KMS-11 (cell line): ENCODE measurements at regions not wholly inside any gene's neighbourhood (a gene's known extent, or its start where the extent isn't known, plus 50 kb on each side); places are given as distances from the start of the nearest gene placed in this dataset.

Experiments
- H2AFZ ChIP-seq: fragments of 200-600 bp; sonication (generic); 2 replicates; pipeline ENCODE4 v1.6.1; 2016; ENCODE audit warnings: antibody characterized with exemption, mixed run types, low read depth
- H3K27ac ChIP-seq: fragments of 200-600 bp; sonication (generic); 2 replicates; pipeline ENCODE4 v1.6.1; 2016; ENCODE audit warnings: mild to moderate bottlenecking, mixed run types
- H3K27me3 ChIP-seq: fragments of 200-600 bp; sonication (generic); 2 replicates; pipeline ENCODE4 v1.6.1; 2017; ENCODE audit warnings: mild to moderate bottlenecking, low read depth, mixed run types, moderate library complexity; ENCODE audit not compliant: insufficient read depth
- H3K36me3 ChIP-seq: fragments of 200-600 bp; sonication (generic); 2 replicates; pipeline ENCODE4 v1.6.1; 2017; ENCODE audit warnings: mild to moderate bottlenecking, mixed run types; ENCODE audit not compliant: insufficient read depth
- H3K4me1 ChIP-seq: fragments of 200-600 bp; sonication (generic); 2 replicates; pipeline ENCODE4 v1.6.1; 2016; ENCODE audit warnings: mild to moderate bottlenecking, low read depth, mixed run types; ENCODE audit not compliant: poor library complexity, severe bottlenecking
- H3K4me2 ChIP-seq: fragments of 200-600 bp; sonication (generic); 2 replicates; pipeline ENCODE4 v1.7.0; 2016; ENCODE audit warnings: mild to moderate bottlenecking, mixed run types
- H3K4me3 ChIP-seq: fragments of 200-600 bp; sonication (generic); IDR thresholded peaks from 2 replicates; pipeline ENCODE4 v1.6.1; 2017; ENCODE audit warnings: low read depth, low read length, mixed read lengths; ENCODE audit not compliant: insufficient read depth
- H3K79me2 ChIP-seq: fragments of 200-600 bp; sonication (generic); 2 replicates; pipeline ENCODE4 v1.6.1; 2016; ENCODE audit warnings: low read depth, mixed run types; ENCODE audit not compliant: insufficient read depth
- H3K9ac ChIP-seq: fragments of 200-600 bp; sonication (generic); 2 replicates; pipeline ENCODE4 v1.6.1; 2016; ENCODE audit warnings: mild to moderate bottlenecking, mixed run types
- H4K20me1 ChIP-seq: fragments of 200-600 bp; sonication (generic); 2 replicates; pipeline ENCODE4 v1.6.1; 2016; ENCODE audit warnings: mild to moderate bottlenecking, mixed run types; ENCODE audit not compliant: insufficient read depth
- TF ChIP-seq, protein P1 (sequence below): fragments of 200-600 bp; sonication (generic); conservative IDR thresholded peaks from 2 replicates; pipeline ENCODE4 v1.6.1; 2017; ENCODE audit warnings: low read depth, mild to moderate bottlenecking, antibody characterized with exemption, low read length, moderate library complexity, mixed read lengths

- H3K27me3 ChIP-seq = no peaks in the 10 kb centered on the region
- no peaks in the 10 kb centered on the region for H3K36me3 ChIP-seq
- no peaks in the 10 kb centered on the region for H3K79me2 ChIP-seq
- H3K9ac ChIP-seq = no peak overlapping the region
- no peak overlapping the region for H2AFZ ChIP-seq
- H4K20me1 ChIP-seq = no peaks in the 10 kb centered on the region
- TF ChIP-seq, protein P1, sequence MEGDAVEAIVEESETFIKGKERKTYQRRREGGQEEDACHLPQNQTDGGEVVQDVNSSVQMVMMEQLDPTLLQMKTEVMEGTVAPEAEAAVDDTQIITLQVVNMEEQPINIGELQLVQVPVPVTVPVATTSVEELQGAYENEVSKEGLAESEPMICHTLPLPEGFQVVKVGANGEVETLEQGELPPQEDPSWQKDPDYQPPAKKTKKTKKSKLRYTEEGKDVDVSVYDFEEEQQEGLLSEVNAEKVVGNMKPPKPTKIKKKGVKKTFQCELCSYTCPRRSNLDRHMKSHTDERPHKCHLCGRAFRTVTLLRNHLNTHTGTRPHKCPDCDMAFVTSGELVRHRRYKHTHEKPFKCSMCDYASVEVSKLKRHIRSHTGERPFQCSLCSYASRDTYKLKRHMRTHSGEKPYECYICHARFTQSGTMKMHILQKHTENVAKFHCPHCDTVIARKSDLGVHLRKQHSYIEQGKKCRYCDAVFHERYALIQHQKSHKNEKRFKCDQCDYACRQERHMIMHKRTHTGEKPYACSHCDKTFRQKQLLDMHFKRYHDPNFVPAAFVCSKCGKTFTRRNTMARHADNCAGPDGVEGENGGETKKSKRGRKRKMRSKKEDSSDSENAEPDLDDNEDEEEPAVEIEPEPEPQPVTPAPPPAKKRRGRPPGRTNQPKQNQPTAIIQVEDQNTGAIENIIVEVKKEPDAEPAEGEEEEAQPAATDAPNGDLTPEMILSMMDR = no peak
- no peak overlapping the region for H3K4me3 ChIP-seq
- no peak overlapping the region for H3K27ac ChIP-seq
- no peaks in the 10 kb centered on the region for H3K4me1 ChIP-seq
- H3K4me2 ChIP-seq = no peak overlapping the region
Measured at GRCh38 chr16:63752347-63752746, 1369.5 kb downstream of the CDH11 start.

DNA sequence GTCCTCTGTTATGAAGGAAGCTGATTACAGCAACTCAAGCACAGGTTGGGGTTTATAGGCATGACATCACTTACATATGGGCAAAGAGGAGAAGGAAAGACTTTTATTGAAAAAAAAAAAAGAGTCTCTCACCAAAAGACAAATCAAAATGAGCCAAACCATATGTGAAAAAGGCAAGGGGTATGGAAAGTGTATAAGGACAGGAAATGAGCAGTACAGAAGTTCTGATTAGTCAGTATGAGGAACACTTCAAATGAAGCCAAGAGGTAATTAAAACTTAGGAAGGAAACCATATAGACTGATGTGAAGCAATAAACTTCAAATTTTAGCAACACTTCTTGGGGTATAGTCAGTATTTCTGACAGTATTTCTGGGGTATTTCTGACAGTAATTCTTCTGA is 1372.6 kb downstream of the CDH11 start:
- TF ChIP-seq, protein P1 = no peak

GRCh38 chr16:63745456-63745855 is 1376.4 kb downstream of the CDH11 start:
- Histone ChIP-seq H3K27me3 (no peaks in the 10 kb centered on the region), H3K79me2 (no peaks in the 10 kb centered on the region), H4K20me1 (no peaks in the 10 kb centered on the region), H3K4me1 (no peaks in the 10 kb centered on the region), H3K9ac (no peak overlapping the region), H3K4me2 (no peak overlapping the region), H2AFZ (no peak overlapping the region), H3K36me3 (no peaks in the 10 kb centered on the region), H3K27ac (no peak overlapping the region), H3K4me3 (no peak overlapping the region)
- TF ChIP-seq, protein P1 = no peak

More for the DNA sequence above, 1372.6 kb downstream of the CDH11 start:
- Histone ChIP-seq H3K27ac (no peak overlapping the region), H3K79me2 (no peaks in the 10 kb centered on the region), H3K27me3 (no peaks in the 10 kb centered on the region), H3K4me2 (no peak overlapping the region), H4K20me1 (no peaks in the 10 kb centered on the region), H3K9ac (no peak overlapping the region), H3K36me3 (no peaks in the 10 kb centered on the region), H3K4me1 (no peaks in the 10 kb centered on the region), H3K4me3 (no peak overlapping the region), H2AFZ (no peak overlapping the region)

DNA sequence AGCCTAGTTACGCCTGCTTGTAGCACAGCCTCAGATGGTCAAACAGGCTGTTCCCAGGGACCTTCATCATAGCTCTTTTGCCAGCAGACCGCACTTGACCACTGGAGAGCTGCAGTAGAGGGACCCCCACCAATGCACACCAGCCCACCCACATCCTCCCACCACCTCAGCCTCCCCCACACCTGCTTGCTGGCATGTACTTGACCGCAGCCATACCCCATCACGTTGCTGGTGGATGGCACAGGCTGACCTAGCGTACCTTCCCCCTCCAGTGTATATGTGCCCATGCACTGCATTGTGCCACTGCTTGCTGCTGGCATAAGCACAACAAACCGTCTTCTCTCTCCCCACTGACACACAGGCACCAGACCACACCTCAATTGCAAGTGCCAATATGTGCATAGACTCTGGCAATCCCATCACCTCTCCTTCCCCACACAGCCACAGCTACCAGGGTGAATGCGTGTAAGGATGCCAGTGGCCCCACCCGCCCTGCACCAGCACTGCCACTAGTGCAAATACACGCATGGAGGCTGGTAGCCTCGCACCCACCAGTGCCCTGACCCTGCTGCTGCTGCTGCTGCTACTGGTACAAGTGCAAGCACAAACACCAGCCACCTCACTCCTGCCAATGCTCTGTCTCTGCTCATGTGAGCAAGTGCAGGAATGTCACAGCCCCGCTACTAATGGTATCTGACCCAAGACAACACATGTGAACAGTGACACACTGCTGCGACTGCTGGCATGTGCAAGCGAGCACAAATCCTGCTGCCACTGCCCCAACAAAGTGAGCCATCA is 1377.6 kb downstream of the CDH11 start:
- TF ChIP-seq, protein P1 = no peak
- H3K9ac ChIP-seq = no peak overlapping the region
- H3K27me3 ChIP-seq = no peaks in the 10 kb centered on the region
- no peaks in the 10 kb centered on the region for H3K4me1 ChIP-seq
- no peaks in the 10 kb centered on the region for H3K36me3 ChIP-seq
- no peaks in the 10 kb centered on the region for H4K20me1 ChIP-seq
- no peaks in the 10 kb centered on the region for H3K79me2 ChIP-seq
- H3K27ac ChIP-seq = no peak overlapping the region
- H3K4me2 ChIP-seq = no peak overlapping the region
- H3K4me3 ChIP-seq = no peak overlapping the region
- H2AFZ ChIP-seq = no peak overlapping the region
